WTC11 (cell line): ENCODE measurements at regions not wholly inside any gene's neighbourhood (a gene's known extent, or its start where the extent isn't known, plus 50 kb on each side); places are given as distances from the start of the nearest gene placed in this dataset.

Experiments
- CBFB ChIP-seq: sonication (generic); formaldehyde crosslinking; IDR thresholded peaks from 2 replicates; pipeline ENCODE4 v1.8.1; 2022; ENCODE audit warnings: mild to moderate bottlenecking, low read depth, missing genetic modification reagents
- CREB1 ChIP-seq: sonication (generic); formaldehyde crosslinking; IDR thresholded peaks from 2 replicates; pipeline ENCODE4 v1.8.0; 2023; ENCODE audit warnings: mild to moderate bottlenecking, missing genetic modification reagents
- CREM ChIP-seq: sonication (generic); formaldehyde crosslinking; IDR thresholded peaks from 2 replicates; pipeline ENCODE4 v1.8.1; 2022; ENCODE audit warnings: mild to moderate bottlenecking, missing genetic modification reagents, moderate library complexity
- GABPB1 ChIP-seq: sonication (generic); formaldehyde crosslinking; IDR thresholded peaks from 2 replicates; pipeline ENCODE4 v1.8.1; 2023; ENCODE audit warnings: mild to moderate bottlenecking, missing genetic modification reagents
- JUN ChIP-seq: sonication (generic); formaldehyde crosslinking; IDR thresholded peaks from 2 replicates; pipeline ENCODE4 v1.8.0; 2023; ENCODE audit warnings: mild to moderate bottlenecking, missing genetic modification reagents
- USF1 ChIP-seq: sonication (generic); formaldehyde crosslinking; IDR thresholded peaks from 2 replicates; pipeline ENCODE4 v1.8.0; 2022; ENCODE audit warnings: mild to moderate bottlenecking, missing genetic modification reagents
- ZNF423 ChIP-seq: fragments of 250-450 bp; sonication (Bioruptor Pico); IDR thresholded peaks from 2 replicates; pipeline ENCODE4 v2.1.2; 2022; ENCODE audit warnings: mild to moderate bottlenecking, moderate library complexity
- ZNF512 ChIP-seq: sonication (generic); formaldehyde crosslinking; IDR thresholded peaks from 2 replicates; pipeline ENCODE4 v1.8.1; 2022; ENCODE audit warnings: missing genetic modification reagents, borderline replicate concordance
- TF ChIP-seq, protein P1 (sequence below): fragments of 200-600 bp; IDR thresholded peaks from 2 replicates; pipeline ENCODE4 v1.8.0; 2022; ENCODE audit warnings: antibody characterized with exemption
- TF ChIP-seq, protein P2 (sequence below): sonication (generic); formaldehyde crosslinking; IDR thresholded peaks from 2 replicates; pipeline ENCODE4 v1.8.1; 2022; ENCODE audit warnings: mild to moderate bottlenecking, moderate library complexity, missing genetic modification reagents
- TF ChIP-seq, protein P3 (sequence below): sonication (generic); formaldehyde crosslinking; IDR thresholded peaks from 2 replicates; pipeline ENCODE4 v1.8.1; 2023; ENCODE audit warnings: mild to moderate bottlenecking, moderate library complexity, missing genetic modification reagents
- TF ChIP-seq, protein P4 (sequence below): sonication (generic); formaldehyde crosslinking; conservative IDR thresholded peaks from 2 replicates; pipeline ENCODE4 v1.8.1; 2022; ENCODE audit warnings: mild to moderate bottlenecking, missing genetic modification reagents
- TF ChIP-seq, protein P5 (sequence below): fragments of 250-450 bp; sonication (Bioruptor Pico); IDR thresholded peaks from 2 replicates; pipeline ENCODE4 v1.8.0; 2021; ENCODE audit warnings: mild to moderate bottlenecking
- TF ChIP-seq, protein P6 (sequence below): sonication (generic); formaldehyde crosslinking; IDR thresholded peaks from 2 replicates; pipeline ENCODE4 v1.8.1; 2023; ENCODE audit warnings: mild to moderate bottlenecking, missing genetic modification reagents

- TF ChIP-seq, protein P1, sequence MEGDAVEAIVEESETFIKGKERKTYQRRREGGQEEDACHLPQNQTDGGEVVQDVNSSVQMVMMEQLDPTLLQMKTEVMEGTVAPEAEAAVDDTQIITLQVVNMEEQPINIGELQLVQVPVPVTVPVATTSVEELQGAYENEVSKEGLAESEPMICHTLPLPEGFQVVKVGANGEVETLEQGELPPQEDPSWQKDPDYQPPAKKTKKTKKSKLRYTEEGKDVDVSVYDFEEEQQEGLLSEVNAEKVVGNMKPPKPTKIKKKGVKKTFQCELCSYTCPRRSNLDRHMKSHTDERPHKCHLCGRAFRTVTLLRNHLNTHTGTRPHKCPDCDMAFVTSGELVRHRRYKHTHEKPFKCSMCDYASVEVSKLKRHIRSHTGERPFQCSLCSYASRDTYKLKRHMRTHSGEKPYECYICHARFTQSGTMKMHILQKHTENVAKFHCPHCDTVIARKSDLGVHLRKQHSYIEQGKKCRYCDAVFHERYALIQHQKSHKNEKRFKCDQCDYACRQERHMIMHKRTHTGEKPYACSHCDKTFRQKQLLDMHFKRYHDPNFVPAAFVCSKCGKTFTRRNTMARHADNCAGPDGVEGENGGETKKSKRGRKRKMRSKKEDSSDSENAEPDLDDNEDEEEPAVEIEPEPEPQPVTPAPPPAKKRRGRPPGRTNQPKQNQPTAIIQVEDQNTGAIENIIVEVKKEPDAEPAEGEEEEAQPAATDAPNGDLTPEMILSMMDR = no peak
- TF ChIP-seq ZNF423 (CRISPR knock-in tag) (no peak), USF1 (CRISPR knock-in tag) (no peak), JUN (CRISPR knock-in tag) (no peak), CREM (CRISPR knock-in tag) (no peak), ZNF512 (CRISPR knock-in tag) (no peak), CBFB (CRISPR knock-in tag) (no peak), GABPB1 (CRISPR knock-in tag) (no peak), CREB1 (CRISPR knock-in tag) (no peak)
- TF ChIP-seq, protein P2, sequence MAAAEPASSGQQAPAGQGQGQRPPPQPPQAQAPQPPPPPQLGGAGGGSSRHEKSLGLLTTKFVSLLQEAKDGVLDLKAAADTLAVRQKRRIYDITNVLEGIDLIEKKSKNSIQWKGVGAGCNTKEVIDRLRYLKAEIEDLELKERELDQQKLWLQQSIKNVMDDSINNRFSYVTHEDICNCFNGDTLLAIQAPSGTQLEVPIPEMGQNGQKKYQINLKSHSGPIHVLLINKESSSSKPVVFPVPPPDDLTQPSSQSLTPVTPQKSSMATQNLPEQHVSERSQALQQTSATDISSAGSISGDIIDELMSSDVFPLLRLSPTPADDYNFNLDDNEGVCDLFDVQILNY (CRISPR knock-in tag) = no peak
- TF ChIP-seq, protein P3, sequence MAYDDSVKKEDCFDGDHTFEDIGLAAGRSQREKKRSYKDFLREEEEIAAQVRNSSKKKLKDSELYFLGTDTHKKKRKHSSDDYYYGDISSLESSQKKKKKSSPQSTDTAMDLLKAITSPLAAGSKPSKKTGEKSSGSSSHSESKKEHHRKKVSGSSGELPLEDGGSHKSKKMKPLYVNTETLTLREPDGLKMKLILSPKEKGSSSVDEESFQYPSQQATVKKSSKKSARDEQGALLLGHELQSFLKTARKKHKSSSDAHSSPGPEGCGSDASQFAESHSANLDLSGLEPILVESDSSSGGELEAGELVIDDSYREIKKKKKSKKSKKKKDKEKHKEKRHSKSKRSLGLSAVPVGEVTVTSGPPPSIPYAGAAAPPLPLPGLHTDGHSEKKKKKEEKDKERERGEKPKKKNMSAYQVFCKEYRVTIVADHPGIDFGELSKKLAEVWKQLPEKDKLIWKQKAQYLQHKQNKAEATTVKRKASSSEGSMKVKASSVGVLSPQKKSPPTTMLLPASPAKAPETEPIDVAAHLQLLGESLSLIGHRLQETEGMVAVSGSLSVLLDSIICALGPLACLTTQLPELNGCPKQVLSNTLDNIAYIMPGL = no peak
- TF ChIP-seq, protein P4, sequence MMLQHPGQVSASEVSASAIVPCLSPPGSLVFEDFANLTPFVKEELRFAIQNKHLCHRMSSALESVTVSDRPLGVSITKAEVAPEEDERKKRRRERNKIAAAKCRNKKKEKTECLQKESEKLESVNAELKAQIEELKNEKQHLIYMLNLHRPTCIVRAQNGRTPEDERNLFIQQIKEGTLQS (CRISPR knock-in tag) = no peak
- TF ChIP-seq, protein P5, sequence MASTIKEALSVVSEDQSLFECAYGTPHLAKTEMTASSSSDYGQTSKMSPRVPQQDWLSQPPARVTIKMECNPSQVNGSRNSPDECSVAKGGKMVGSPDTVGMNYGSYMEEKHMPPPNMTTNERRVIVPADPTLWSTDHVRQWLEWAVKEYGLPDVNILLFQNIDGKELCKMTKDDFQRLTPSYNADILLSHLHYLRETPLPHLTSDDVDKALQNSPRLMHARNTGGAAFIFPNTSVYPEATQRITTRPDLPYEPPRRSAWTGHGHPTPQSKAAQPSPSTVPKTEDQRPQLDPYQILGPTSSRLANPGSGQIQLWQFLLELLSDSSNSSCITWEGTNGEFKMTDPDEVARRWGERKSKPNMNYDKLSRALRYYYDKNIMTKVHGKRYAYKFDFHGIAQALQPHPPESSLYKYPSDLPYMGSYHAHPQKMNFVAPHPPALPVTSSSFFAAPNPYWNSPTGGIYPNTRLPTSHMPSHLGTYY (CRISPR knock-in tag) = no peak
- TF ChIP-seq, protein P6, sequence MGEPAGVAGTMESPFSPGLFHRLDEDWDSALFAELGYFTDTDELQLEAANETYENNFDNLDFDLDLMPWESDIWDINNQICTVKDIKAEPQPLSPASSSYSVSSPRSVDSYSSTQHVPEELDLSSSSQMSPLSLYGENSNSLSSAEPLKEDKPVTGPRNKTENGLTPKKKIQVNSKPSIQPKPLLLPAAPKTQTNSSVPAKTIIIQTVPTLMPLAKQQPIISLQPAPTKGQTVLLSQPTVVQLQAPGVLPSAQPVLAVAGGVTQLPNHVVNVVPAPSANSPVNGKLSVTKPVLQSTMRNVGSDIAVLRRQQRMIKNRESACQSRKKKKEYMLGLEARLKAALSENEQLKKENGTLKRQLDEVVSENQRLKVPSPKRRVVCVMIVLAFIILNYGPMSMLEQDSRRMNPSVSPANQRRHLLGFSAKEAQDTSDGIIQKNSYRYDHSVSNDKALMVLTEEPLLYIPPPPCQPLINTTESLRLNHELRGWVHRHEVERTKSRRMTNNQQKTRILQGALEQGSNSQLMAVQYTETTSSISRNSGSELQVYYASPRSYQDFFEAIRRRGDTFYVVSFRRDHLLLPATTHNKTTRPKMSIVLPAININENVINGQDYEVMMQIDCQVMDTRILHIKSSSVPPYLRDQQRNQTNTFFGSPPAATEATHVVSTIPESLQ = no peak
Observed at GRCh38 chr3:82520846-82521245, 759.4 kb upstream of the GBE1 start.
